Testis (tissue), 2 donors: ENCODE measurements at regions not wholly inside any gene's neighbourhood (a gene's known extent, or its start where the extent isn't known, plus 50 kb on each side); places are given as distances from the start of the nearest gene placed in this dataset.

Source experiments
- CTCF ChIP-seq, 3 experiments: fragments of 450-650 bp in 2 of 3; fragments of 200-600 bp in 1 of 3; sonication (generic) in 1 of 3; IDR thresholded peaks; one replicate each; pipeline ENCODE4 v1.5.1; 2016 to 2019; ENCODE audit warnings: antibody characterized with exemption in 3 of 3, mild to moderate bottlenecking in 2 of 3, moderate library complexity in 1 of 3
- POLR2A ChIP-seq: fragments of 450-650 bp; IDR thresholded peaks from one replicate; pipeline ENCODE4 v1.6.1; 2017; ENCODE audit warnings: antibody characterized with exemption, mild to moderate bottlenecking, moderate library complexity

GRCh38 chr18:29185801-29186200, 1008.9 kb upstream of the CDH2 start:
- TF ChIP-seq CTCF (IDR thresholded peaks at IDR 0.05), result no peak
- TF ChIP-seq POLR2A, result no peak
